GM12864 (cell line): ENCODE measurements at regions not wholly inside any gene's neighbourhood (a gene's known extent, or its start where the extent isn't known, plus 50 kb on each side); places are given as distances from the start of the nearest gene placed in this dataset.
"Not testable (repeated sequence)": the region's sequence is repeated elsewhere in the genome, so short reads cannot be mapped to it uniquely, and the experiment has no call there.

Experiments used
- DNase-seq: peaks from one replicate; pipeline ENCODE4 v3.0.0-alpha.2; 2011; ENCODE audit warnings: low read depth
- H3K4me3 ChIP-seq: 2 replicates; pipeline ENCODE4 v1.5.1; 2011; ENCODE audit warnings: mild to moderate bottlenecking, low read depth, low read length, control low read depth
- TF ChIP-seq, protein P1 (sequence below): IDR thresholded peaks from 2 replicates; pipeline ENCODE4 v1.5.1; 2011; ENCODE audit warnings: low read depth, mild to moderate bottlenecking, moderate library complexity, low read length, control low read depth, inconsistent platforms; ENCODE audit errors: missing control alignments

DNA sequence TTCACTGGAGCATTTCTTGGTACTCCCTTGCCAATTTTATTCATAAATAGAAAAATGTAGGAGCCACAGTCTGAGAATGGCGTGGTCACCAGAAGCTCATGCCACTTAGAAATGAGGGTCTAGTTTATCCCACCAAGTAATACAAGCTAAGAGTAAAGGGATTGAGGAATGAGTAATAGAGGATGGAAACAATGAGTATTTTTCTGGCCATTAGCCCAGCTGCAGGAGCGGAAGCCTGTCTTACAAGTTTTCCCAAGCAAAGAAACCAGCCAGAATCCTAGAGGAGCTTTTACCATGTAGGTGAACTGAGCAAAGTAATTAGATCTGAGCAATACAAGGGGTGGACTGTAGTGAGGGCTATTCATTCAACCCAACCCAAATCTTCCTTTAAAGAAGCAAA, 160.7 kb upstream of the NPY2R start:
- TF ChIP-seq, protein P1, sequence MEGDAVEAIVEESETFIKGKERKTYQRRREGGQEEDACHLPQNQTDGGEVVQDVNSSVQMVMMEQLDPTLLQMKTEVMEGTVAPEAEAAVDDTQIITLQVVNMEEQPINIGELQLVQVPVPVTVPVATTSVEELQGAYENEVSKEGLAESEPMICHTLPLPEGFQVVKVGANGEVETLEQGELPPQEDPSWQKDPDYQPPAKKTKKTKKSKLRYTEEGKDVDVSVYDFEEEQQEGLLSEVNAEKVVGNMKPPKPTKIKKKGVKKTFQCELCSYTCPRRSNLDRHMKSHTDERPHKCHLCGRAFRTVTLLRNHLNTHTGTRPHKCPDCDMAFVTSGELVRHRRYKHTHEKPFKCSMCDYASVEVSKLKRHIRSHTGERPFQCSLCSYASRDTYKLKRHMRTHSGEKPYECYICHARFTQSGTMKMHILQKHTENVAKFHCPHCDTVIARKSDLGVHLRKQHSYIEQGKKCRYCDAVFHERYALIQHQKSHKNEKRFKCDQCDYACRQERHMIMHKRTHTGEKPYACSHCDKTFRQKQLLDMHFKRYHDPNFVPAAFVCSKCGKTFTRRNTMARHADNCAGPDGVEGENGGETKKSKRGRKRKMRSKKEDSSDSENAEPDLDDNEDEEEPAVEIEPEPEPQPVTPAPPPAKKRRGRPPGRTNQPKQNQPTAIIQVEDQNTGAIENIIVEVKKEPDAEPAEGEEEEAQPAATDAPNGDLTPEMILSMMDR, result no peak
- no peak for DNase-seq
- H3K4me3 ChIP-seq, result no peak overlapping the region

DNA sequence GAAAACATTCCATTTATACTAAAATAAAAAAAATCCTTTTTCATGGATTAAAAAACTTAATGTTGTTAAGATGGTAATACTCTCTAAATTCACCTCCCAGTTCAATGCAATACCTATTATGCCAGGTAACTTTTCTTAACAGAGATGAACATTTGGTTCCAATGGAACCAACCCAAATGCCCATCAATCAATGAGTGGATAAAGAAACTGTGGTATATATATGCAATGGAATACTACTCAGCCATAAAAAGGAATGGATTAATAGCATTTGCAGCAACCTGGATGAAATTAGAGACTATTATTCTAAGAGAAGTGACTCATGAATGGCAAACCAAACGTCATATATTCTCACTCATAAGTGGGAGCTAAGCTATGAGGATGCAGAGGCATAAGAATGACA, 154.4 kb upstream of the NPY2R start:
- not testable (repeated sequence) for H3K4me3 ChIP-seq, DNase-seq

DNA sequence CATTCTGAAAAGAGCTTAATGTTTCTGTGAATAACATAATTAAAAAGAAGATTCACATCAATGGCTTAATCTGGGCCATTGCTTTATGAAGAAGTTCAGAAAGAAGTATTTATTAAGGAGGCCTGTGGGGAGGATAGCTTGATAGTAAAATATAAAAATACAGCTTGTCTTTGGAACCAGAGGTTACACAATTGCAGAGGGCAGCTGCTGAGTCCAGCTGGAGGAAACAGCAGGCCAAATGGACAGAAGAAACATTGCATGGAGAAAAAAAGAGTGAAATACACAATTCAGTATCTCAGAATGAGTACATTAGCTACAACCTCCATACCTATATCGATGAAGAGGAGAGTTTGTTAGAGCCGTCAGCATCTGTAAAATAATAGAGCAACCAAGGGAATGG, 148.0 kb upstream of the NPY2R start:
- no peak for DNase-seq
- TF ChIP-seq, protein P1, result no peak
- no peak overlapping the region for H3K4me3 ChIP-seq

DNA sequence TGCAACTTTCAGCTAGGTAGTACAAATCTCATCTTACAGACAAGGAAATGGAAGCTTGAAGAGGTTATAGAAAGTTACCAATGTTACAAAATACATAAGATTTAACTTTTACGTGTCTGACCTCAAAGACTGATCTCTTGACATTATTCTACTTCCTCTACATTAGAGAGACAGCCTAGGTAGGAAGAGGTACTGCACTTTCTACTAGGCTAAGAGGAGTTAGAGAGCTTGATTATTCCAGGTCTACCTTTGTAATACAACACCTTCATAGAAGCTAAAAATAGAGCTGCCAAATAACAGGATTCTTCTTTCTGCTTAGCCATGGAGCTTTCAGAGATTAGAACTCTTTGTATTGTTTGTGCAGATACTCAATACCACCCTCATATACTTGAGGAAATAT, 147.6 kb upstream of the NPY2R start:
- no peak for DNase-seq
- TF ChIP-seq, protein P1, result no peak

DNA sequence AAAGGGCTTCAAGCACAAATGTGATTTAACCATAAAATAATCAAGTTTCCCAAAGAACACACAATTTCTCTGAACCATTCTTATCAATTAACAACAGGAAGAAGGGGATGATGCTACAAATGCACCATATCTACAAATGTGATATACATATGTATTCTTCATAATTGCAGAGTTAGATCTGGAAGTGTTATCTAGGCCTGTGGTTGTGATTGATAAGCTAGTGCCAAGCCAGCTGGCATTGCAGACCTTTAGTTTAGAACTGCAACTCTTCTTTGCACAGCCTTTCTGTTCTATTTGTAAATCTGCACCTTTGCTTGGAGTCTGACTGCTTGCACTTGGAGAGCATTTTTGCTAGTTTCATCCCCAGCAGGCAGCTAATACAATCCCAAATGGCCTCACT, 145.5 kb upstream of the NPY2R start:
- no peak for DNase-seq
- TF ChIP-seq, protein P1, result no peak
- no peak overlapping the region for H3K4me3 ChIP-seq

More for the DNA sequence above, 147.6 kb upstream of the NPY2R start:
- no peak overlapping the region for H3K4me3 ChIP-seq

DNA sequence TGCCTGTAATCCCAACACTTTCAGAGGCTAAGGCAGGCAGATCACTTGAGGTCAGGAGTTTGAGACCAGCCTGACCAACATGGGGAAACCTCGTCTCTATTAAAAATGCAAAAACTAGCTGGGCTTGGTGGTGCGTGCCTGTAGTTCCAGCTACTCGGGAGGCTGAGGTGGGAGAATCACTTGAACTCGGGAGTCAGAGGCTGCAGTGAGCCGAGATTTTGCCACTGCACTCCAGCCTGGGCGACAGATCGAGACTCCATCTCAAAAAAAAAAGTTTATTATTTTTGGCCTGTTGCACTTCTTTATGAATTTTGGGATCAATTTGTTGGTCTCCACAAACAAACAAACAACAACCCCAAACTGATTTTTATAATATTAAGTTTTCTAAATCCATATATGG, 143.5 kb upstream of the NPY2R start:
- DNase-seq, H3K4me3 ChIP-seq: not testable (repeated sequence)

DNA sequence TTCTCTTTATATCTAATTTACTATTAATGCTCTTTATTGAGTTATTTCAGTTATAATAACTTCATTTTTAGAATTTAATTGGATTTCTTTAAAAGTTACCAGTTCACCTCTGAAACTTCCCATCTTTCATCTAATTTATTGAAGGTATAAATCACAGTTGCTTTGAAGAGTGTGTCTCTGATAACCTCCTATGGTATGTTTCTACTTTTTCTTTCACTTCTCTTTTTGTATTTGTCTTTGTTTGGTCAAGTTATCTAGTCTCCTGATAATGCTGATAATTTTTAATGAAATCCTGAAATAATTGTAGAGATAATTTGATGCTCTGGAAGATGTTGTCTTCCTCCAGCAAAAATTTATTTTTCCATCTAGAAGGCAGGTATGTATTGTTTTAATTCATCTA, 141.6 kb upstream of the NPY2R start:
- TF ChIP-seq, protein P1, result no peak
- no peak for DNase-seq
- no peak overlapping the region for H3K4me3 ChIP-seq

DNA sequence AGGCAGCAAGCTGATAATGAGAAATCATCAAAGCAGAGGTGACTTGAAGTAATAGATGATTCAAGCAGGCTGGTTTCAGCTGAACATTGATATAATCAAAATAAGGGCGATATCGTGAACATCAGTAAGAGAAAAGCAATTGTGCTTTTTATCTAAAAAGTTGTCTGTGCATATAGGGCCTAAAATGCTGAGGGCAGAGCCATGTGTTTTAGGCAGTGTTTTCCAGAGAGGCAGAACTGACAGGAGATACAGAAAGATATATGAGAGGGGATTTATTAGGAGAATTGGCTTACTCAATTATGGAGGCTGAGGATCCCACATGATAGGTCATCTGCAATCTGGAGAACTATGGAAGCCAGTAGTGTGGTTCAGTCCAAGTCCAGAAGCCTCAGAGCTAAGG, 136.5 kb upstream of the NPY2R start:
- no peak overlapping the region for H3K4me3 ChIP-seq
- TF ChIP-seq, protein P1, result no peak
- no peak for DNase-seq
